PFSK-1 (cell line): ENCODE measurements at regions not wholly inside any gene's neighbourhood (a gene's known extent, or its start where the extent isn't known, plus 50 kb on each side); places are given as distances from the start of the nearest gene placed in this dataset.

Source experiments
- FOXP2 ChIP-seq: optimal IDR thresholded peaks from 2 replicates; pipeline ENCODE3; 2011; ENCODE audit warnings: borderline replicate concordance, control low read depth, inconsistent platforms; ENCODE audit not compliant: insufficient read depth; ENCODE audit errors: extremely low read length, extremely low read depth
- POLR2AphosphoS5 ChIP-seq: IDR thresholded peaks from 2 replicates; pipeline ENCODE4 v1.6.1; 2012; ENCODE audit warnings: low read depth, mild to moderate bottlenecking, control low read depth, low read length, moderate library complexity
- REST ChIP-seq, 2 experiments: IDR thresholded peaks; 2 replicates each; pipeline versions ENCODE4 v1.6.1 to v1.8.0; 2011 to 2012; ENCODE audit warnings: low read depth in 2 of 2, low read length in 2 of 2, control low read depth in 1 of 2, inconsistent platforms in 1 of 2, mild to moderate bottlenecking in 1 of 2, moderate library complexity in 1 of 2; ENCODE audit not compliant: insufficient read depth in 1 of 2
- SIN3A ChIP-seq: IDR thresholded peaks from 2 replicates; pipeline ENCODE4 v1.6.1; 2012; ENCODE audit warnings: mild to moderate bottlenecking, low read length, moderate library complexity, borderline replicate concordance; ENCODE audit not compliant: insufficient read depth
- TAF1 ChIP-seq: IDR thresholded peaks from 2 replicates; pipeline ENCODE4 v1.6.1; 2012; ENCODE audit warnings: low read length, control low read depth, borderline replicate concordance; ENCODE audit not compliant: insufficient read depth

- TF ChIP-seq TAF1, result no peak
- no peak for TF ChIP-seq FOXP2
- TF ChIP-seq SIN3A, result no peak
- no peak for TF ChIP-seq POLR2AphosphoS5
- TF ChIP-seq REST (IDR thresholded peaks at IDR 0.05; ENCODE audit: insufficient read depth in 1 of 2, low read depth in 2 of 2, low read length in 2 of 2), result no peak
Observed at GRCh38 chr16:9271841-9272240, 180.4 kb downstream of the HAPSTR1 start.

- TF ChIP-seq SIN3A, result no peak
- TF ChIP-seq POLR2AphosphoS5, result no peak
- no peak for TF ChIP-seq REST (IDR thresholded peaks at IDR 0.05; ENCODE audit: insufficient read depth in 1 of 2, low read depth in 2 of 2, low read length in 2 of 2)
- TF ChIP-seq FOXP2, result no peak
- TF ChIP-seq TAF1, result no peak
Observed at GRCh38 chr16:9275377-9275776, 183.9 kb downstream of the HAPSTR1 start.

- TF ChIP-seq TAF1 (no peak), POLR2AphosphoS5 (no peak), REST (IDR thresholded peaks at IDR 0.05; ENCODE audit: insufficient read depth in 1 of 2, low read depth in 2 of 2, low read length in 2 of 2) (no peak), FOXP2 (no peak), SIN3A (no peak)
Observed at GRCh38 chr16:9275816-9276354, 184.4 kb downstream of the HAPSTR1 start.

GRCh38 chr16:9279291-9280068 is 188.0 kb downstream of the HAPSTR1 start:
- no peak for TF ChIP-seq FOXP2
- TF ChIP-seq TAF1, result no peak
- no peak for TF ChIP-seq REST (IDR thresholded peaks at IDR 0.05; ENCODE audit: insufficient read depth in 1 of 2, low read depth in 2 of 2, low read length in 2 of 2)
- no peak for TF ChIP-seq SIN3A
- TF ChIP-seq POLR2AphosphoS5, result no peak
